ENCODE measurements at regions not wholly inside any gene's neighbourhood (a gene's known extent, or its start where the extent isn't known, plus 50 kb on each side); places are given as distances from the start of the nearest gene placed in this dataset.

DNA sequence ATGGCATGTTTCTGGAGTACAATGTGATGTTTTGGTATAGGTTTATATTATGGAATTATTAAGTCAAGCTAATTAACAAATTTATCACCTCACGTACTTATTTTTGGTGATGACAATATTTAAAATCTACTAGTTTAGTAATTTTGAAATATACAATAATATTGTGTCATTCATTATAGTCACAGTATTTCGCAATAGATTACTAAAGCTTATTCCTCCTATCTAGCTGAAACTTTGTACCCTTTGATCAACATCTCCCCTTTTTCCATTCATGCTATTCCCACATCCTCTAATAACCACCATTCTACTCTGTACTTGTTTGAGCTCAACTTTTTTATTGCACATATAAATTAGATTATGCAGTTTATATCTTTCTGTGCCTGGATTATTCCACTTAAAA is 164.8 kb upstream of the SPANXN4 start:
- no peak for TF ChIP-seq RBM14 (IDR thresholded peaks at IDR 0.05; ENCODE audit: borderline replicate concordance, insufficient read depth, low read depth, low read length)
- TF ChIP-seq POLR2AphosphoS5 (IDR thresholded peaks at IDR 0.05; ENCODE audit: control insufficient read depth, insufficient read depth, low read depth, low read length) = no peak
- no peak for TF ChIP-seq RUNX1 (IDR thresholded peaks at IDR 0.05; ENCODE audit: low read depth)

Data from K562 (cell line).